ENCODE measurements at regions not wholly inside any gene's neighbourhood (a gene's known extent, or its start where the extent isn't known, plus 50 kb on each side); places are given as distances from the start of the nearest gene placed in this dataset.
A peak's percentile ranks its signal among the peaks of the same experiment; 100 is the strongest.

GRCh38 chr11:45470151-45470793 lies 184.1 kb upstream of the SYT13 start:
- Mint-ChIP-seq H3K4me3 (no peak overlapping the region), H3K27me3 (ENCODE audit: low read depth, poor library complexity) (peaks cover 6% of the 10 kb centered on the region), H3K36me3 (ENCODE audit: low read depth) (no peaks in the 10 kb centered on the region), H3K27ac (no peak overlapping the region), H3K9me3 (no peaks in the 10 kb centered on the region), H3K4me1 (peaks cover 56% of the 10 kb centered on the region)
- no peak for TF ChIP-seq CTCF (IDR thresholded peaks at IDR 0.05)
- DNase-seq = no peak

GRCh38 chr11:45468267-45468856 lies 182.2 kb upstream of the SYT13 start:
- Mint-ChIP-seq H3K27ac (peak overlapping the region; percentile 95), H3K4me3 (no peak overlapping the region)

GRCh38 chr11:45463541-45463940 lies 177.4 kb upstream of the SYT13 start:
- no peak for TF ChIP-seq CTCF (IDR thresholded peaks at IDR 0.05)
- Mint-ChIP-seq H3K9me3 (no peaks in the 10 kb centered on the region), H3K27ac (no peak overlapping the region), H3K4me3 (no peak overlapping the region), H3K36me3 (ENCODE audit: low read depth) (no peaks in the 10 kb centered on the region), H3K27me3 (ENCODE audit: low read depth, poor library complexity) (peaks cover 7% of the 10 kb centered on the region), H3K4me1 (peaks cover 24% of the 10 kb centered on the region)
- DNase-seq = no peak

More at GRCh38 chr11:45468267-45468856, 182.2 kb upstream of the SYT13 start:
- Mint-ChIP-seq H3K9me3 (no peaks in the 10 kb centered on the region), H3K4me1 (peaks cover 43% of the 10 kb centered on the region), H3K36me3 (ENCODE audit: low read depth) (no peaks in the 10 kb centered on the region), H3K27me3 (ENCODE audit: low read depth, poor library complexity) (peaks cover 2% of the 10 kb centered on the region)
- no peak for TF ChIP-seq CTCF (IDR thresholded peaks at IDR 0.05)
- DNase-seq = peak; percentile 30

- Mint-ChIP-seq H3K4me1 (peaks cover 14% of the 10 kb centered on the region), H3K36me3 (ENCODE audit: low read depth) (no peaks in the 10 kb centered on the region), H3K27me3 (ENCODE audit: low read depth, poor library complexity) (peaks cover 15% of the 10 kb centered on the region), H3K27ac (no peak overlapping the region), H3K4me3 (no peak overlapping the region), H3K9me3 (no peaks in the 10 kb centered on the region)
- no peak for TF ChIP-seq CTCF (IDR thresholded peaks at IDR 0.05)
- no peak for DNase-seq
These were observed 175.4 kb upstream of the SYT13 start for GRCh38 chr11:45461514-45461913.

GRCh38 chr11:45459491-45459890 lies 173.3 kb upstream of the SYT13 start:
- no peak for TF ChIP-seq CTCF (IDR thresholded peaks at IDR 0.05)
- Mint-ChIP-seq H3K27ac (no peak overlapping the region), H3K36me3 (ENCODE audit: low read depth) (no peaks in the 10 kb centered on the region)

GRCh38 chr11:45458269-45458668 lies 172.1 kb upstream of the SYT13 start:
- no peak overlapping the region for H3K4me3 Mint-ChIP-seq
- TF ChIP-seq CTCF (IDR thresholded peaks at IDR 0.05) = no peak
- no peak for DNase-seq
- H3K4me1 Mint-ChIP-seq = peaks cover 10% of the 10 kb centered on the region
- H3K27ac Mint-ChIP-seq = no peak overlapping the region
- H3K36me3 Mint-ChIP-seq (ENCODE audit: low read depth) = no peaks in the 10 kb centered on the region
- H3K27me3 Mint-ChIP-seq (ENCODE audit: low read depth, poor library complexity) = peaks cover 23% of the 10 kb centered on the region
- peaks cover 10% of the 10 kb centered on the region for H3K9me3 Mint-ChIP-seq

More at GRCh38 chr11:45459491-45459890, 173.3 kb upstream of the SYT13 start:
- H3K4me1 Mint-ChIP-seq = peaks cover 14% of the 10 kb centered on the region
- peaks cover 10% of the 10 kb centered on the region for H3K9me3 Mint-ChIP-seq
- H3K27me3 Mint-ChIP-seq (ENCODE audit: low read depth, poor library complexity) = peaks cover 23% of the 10 kb centered on the region
- no peak overlapping the region for H3K4me3 Mint-ChIP-seq
- no peak for DNase-seq

Measured in nephron progenitor cell (in vitro differentiated cells).